ENCODE measurements at regions not wholly inside any gene's neighbourhood (a gene's known extent, or its start where the extent isn't known, plus 50 kb on each side); places are given as distances from the start of the nearest gene placed in this dataset.

- TF ChIP-seq NFRKB (IDR thresholded peaks at IDR 0.05) (no peak), HDGF (IDR thresholded peaks at IDR 0.05; ENCODE audit: borderline replicate concordance) (no peak), FOXK2 (IDR thresholded peaks at IDR 0.05) (no peak), ARNT (IDR thresholded peaks at IDR 0.05) (no peak), ZNF384 (IDR thresholded peaks at IDR 0.05) (no peak), BHLHE40 (IDR thresholded peaks at IDR 0.05; ENCODE audit: borderline replicate concordance) (no peak), ELF4 (IDR thresholded peaks at IDR 0.05) (no peak), LEF1 (IDR thresholded peaks at IDR 0.05; ENCODE audit: borderline replicate concordance) (no peak), SP1 (IDR thresholded peaks at IDR 0.05) (no peak), L3MBTL2 (conservative IDR thresholded peaks at IDR 0.05) (no peak)
Observed at GRCh38 chr2:21392649-21393048, 268.9 kb downstream of the TDRD15 start.
